A673 (cell line): ENCODE measurements at regions not wholly inside any gene's neighbourhood (a gene's known extent, or its start where the extent isn't known, plus 50 kb on each side); places are given as distances from the start of the nearest gene placed in this dataset.

Source experiments
- EZH2 ChIP-seq: fragments of 200-600 bp; sonication (generic); IDR thresholded peaks from 2 replicates; pipeline ENCODE4 v1.6.1; 2017; ENCODE audit warnings: borderline replicate concordance, low read depth, mild to moderate bottlenecking, mixed read lengths, antibody characterized with exemption, low read length; ENCODE audit not compliant: poor library complexity, severe bottlenecking
- TF ChIP-seq, protein P1 (sequence below): fragments of 300-800, 200-600 bp; sonication (generic); conservative IDR thresholded peaks from 2 replicates; pipeline ENCODE4 v1.5.1; 2017; ENCODE audit warnings: low read depth, mild to moderate bottlenecking, antibody characterized with exemption, low read length, moderate library complexity, mixed read lengths

DNA sequence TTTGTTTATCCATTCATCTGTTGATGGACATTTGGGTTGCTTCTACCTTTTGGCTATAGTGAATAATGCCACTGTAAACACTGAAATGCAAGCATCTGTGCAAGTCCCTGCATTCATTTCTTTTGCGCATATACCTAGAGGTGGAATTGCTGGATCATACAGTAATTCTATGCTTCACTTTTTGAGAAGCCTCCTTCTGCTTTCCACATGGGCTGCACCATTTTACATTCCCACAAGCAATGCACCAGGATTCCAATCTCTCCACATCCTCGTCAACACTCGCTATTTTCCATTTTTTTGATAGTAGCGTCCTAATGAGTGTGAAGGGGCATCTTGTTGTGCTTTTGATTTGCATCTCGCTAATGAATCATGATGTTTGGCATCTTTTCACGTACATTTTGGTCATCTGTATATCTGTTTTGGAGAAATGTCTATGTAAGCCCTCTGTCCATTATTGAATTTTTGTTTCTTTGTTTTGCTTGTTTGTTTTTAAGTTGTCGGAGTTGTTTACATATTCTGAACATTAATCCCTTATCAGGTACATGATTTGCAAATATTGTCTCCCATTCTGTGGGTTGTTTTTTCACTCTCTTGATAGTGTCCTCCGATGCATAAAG, 335.4 kb downstream of the RRAGC start:
- TF ChIP-seq, protein P1, sequence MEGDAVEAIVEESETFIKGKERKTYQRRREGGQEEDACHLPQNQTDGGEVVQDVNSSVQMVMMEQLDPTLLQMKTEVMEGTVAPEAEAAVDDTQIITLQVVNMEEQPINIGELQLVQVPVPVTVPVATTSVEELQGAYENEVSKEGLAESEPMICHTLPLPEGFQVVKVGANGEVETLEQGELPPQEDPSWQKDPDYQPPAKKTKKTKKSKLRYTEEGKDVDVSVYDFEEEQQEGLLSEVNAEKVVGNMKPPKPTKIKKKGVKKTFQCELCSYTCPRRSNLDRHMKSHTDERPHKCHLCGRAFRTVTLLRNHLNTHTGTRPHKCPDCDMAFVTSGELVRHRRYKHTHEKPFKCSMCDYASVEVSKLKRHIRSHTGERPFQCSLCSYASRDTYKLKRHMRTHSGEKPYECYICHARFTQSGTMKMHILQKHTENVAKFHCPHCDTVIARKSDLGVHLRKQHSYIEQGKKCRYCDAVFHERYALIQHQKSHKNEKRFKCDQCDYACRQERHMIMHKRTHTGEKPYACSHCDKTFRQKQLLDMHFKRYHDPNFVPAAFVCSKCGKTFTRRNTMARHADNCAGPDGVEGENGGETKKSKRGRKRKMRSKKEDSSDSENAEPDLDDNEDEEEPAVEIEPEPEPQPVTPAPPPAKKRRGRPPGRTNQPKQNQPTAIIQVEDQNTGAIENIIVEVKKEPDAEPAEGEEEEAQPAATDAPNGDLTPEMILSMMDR: no peak
- TF ChIP-seq EZH2: no peak
